Stimulated activated CD4-positive, alpha-beta T cell treated with anti-CD3 and anti-CD28 coated beads, Interleukin-2, amount 100 ng/mL, for 24 hours (primary cell): ENCODE measurements at regions not wholly inside any gene's neighbourhood (a gene's known extent, or its start where the extent isn't known, plus 50 kb on each side); places are given as distances from the start of the nearest gene placed in this dataset.

ENCODE experiments used
- DNase-seq, 2 donors: peaks; one replicate each; pipeline ENCODE4 v3.0.0-alpha.2; 2020

DNA sequence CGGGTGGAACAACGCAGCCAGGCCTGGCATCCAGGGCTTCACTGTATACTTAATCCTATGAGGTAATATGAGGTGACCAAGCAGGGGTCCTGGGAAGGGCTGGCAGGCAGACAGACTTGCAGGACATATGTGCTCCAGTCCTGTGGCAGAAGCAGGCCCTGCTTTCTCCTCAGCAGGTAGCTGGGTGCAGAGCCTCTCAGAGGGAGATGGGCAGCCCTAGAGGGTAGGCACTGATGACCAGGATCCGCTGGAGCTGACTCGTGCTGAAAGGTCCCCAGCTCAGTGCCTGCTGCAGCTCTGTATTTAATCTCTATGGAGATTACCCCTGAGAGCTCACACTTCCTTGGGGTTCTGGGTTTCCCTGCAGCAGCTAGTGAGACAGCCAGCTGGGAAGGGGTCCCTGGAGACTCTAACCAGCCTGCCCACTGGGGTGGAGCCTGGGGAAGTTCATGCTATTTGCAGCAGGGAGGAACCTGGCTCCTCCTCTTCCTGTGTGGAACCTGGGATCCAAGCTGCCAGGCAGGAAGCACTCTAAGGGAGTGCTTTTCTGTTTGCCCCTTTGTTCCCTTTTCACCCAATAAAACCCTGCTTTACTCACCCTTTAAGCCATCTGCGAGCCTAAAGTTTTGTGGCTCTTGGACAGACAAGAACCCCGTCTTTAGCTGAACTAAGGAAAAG, 339.2 kb downstream of the DCAF12L2 start:
- no peak for DNase-seq

DNA sequence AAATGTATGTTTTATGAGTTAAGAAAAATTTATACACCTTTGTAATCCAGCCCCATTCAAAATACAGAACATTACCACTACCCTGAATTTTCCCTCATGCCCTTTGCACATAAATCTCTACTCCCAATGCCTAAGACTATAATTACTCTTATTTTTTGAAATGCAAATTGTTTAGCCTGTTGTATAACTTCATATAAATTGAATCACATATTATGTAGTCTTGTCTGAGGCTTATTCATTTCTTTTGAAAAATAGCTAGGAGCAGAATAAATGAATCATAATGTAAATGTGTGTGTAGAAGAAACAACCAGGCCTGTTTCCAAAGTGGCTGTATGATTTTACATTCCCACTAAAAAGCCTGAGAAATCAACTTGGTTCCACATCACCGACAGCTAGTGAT, 319.8 kb downstream of the DCAF12L2 start:
- no peak for DNase-seq

DNA sequence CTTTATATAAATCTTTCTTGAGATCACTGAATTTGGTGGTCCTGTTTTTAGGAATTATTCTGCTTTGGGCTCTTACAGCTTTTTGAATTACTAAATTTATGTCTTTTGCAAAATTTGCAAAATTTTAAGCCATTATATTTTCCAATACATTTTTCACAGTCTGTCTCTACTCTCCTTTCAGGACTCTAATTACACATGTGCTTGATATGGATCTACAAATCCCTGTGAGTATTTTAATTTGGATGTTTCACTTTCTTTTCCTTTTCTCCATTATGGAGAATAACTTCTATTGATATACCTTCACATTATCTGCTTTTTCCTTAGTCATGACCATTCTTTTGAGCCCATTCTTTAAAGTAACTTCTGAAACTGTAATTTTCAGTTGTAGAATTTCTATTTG, 315.4 kb downstream of the DCAF12L2 start:
- no peak for DNase-seq

DNA sequence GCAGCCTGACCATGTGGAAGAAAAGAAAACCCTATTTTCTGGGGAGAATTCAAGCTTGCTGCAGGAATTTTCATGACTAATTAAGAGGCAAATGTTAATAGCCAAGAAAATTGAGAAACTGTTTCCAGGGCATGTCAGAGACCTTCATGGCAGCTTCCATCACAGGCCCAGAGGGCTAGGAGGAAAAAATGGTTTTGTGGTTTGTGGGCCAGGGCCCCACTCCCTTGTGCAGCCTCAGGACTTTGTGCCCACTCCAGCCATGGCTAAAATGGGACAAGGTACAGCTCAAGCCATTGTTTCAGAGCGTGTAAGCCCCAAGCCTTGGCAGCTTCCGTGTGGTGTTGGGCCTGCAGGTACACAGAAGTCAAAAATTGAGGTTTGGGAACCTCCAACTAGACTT, 282.9 kb downstream of the DCAF12L2 start:
- no peak for DNase-seq

DNA sequence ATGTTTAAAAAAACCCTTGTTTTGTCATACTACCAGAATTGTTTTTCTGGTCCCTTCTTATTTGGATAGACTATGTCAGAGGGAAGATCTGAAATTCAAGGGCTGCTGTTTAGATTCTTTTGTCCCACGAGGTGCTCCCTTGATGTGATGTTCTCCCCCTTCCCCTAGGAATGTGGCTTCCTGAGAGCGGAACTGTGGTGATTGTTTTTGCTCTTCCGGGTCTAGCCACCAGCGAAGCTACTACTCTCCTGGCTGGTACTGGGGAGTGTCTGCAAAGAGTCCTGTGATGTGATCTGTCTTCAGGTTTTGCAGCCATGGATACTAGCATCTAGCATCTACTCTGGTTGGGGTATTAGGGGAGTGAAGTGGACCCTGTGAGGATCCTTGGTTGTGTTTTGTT, 271.1 kb downstream of the DCAF12L2 start:
- DNase-seq = no peak

DNA sequence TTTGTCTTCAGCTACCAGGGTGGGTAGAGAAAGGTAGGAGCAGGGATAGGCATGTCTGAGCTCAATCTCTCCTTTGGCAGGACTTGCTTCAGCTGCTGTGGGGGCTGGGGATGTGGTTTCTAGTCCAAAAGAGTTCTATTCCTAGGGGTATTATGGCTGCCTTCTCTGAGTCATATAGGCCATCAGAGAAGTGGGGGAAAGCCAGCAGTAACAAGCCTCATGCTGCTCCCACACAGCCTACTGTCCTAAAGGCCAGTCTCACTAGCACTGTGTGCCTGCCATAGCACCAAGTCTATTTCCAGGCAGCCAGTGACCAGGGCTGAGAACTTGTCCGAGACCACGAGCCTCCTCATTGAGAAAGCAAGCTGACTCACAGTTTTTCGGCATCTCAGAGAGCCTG, 270.6 kb downstream of the DCAF12L2 start:
- no peak for DNase-seq

DNA sequence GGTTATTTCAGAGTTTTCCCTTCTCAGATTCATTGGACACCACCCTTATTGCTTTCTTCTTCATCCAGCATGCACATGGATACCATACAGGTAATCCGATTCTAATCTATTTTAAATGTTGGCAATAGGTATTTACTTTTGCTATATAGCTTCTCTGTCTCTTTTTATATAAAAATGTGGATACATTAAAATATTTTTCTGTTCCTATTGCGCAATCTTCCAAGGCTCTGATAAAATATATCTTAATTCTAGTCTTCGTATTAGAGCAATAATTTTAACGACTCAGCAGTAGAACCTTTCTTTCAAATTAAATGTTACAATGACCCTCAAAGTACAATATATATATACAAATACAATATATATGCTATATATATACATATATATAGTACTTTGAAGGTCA, 239.8 kb downstream of the DCAF12L2 start:
- DNase-seq = no peak

DNA sequence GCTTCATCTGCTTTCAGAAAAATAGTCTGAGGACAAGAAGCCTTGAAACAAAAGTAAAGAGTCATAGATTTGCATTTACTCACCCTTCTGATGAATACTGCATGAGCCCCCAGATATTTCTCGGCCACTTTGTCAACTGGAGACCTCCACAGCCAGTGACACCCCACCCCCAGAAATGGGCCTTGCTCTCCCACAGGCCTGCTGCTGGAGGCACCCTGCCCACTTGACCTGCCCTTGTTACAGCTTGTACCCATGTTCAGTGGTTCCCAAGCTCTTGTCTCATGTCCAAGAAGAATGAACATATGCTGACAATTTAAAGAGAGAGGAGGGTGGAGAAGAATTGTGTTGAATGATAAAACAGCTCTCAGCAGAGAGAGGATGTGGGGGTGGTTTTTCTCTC, 225.1 kb downstream of the DCAF12L2 start:
- no peak for DNase-seq

DNA sequence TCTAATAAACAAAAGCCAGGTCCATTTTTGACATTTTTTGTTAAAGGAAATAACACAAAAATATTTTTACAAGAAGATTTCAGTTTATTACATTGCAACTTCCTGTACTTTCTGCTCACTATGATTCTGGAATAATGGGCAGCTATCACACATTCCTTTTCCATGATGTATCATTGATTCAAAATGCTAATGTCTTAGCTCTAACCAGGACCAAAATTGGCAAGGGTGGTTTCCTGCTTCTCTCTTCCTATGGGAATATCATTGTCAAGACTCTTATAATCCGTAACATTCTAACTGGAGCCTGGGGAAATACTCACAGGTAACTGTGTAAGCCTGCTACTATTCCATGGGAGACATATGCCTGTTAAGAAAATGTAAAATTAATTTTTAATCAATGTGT, 218.6 kb downstream of the DCAF12L2 start:
- DNase-seq = no peak

DNA sequence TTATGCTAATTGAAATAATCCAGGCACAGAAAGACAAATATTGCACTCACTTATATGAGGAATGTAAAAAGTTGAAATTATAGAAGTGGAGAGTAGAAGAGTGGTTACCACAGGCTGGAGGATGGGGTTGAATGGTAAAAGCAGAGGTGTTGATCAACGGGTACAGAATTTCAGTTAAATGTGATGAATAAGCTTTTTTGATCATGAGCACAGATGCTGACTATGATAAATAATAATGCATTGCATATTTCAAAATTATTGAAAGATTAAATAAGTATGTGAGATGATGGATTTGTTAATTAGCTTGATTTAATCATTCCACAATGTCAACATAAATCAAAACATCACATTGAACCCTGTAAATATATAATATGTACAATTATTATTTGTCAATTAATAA, 213.1 kb downstream of the DCAF12L2 start:
- DNase-seq = no peak

DNA sequence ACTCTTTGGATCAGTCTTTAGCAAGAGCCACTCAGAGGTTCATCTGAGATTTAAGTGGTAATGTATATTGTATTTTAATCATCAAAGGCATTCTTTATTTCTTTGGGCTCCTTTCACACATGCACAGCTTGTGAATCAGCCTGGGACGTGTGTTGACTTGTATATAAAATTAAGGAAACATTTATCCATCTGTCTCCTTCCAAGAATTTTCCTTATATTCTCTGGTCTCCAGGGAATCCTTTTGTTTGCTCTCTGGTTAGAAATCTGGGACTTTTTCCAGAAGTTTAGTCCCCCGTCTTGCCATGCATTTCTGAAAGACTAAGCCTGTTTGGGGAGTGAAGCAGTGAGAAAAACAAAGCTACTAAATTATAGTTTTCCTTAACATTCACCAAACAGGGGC, 212.3 kb downstream of the DCAF12L2 start:
- DNase-seq = no peak

DNA sequence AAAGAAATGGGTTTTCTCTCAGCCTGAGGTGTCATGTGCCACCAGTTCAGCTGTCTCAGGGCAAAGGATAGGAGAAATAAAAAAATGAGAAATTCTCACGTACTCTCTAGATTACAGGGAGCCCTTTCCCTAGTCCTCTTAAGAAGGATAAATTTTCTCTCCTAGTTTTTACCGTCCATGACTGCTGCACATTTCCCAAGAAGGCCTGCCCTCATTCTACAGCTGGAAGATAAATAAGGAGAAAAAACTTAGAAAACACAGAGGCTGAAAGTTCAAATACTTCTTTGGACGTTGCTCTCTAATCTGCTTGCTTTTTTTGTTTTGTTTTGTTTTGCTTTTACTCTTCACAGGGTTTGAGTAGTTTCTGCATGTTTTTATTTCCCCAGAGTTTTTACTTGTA, 211.9 kb downstream of the DCAF12L2 start:
- DNase-seq = no peak

DNA sequence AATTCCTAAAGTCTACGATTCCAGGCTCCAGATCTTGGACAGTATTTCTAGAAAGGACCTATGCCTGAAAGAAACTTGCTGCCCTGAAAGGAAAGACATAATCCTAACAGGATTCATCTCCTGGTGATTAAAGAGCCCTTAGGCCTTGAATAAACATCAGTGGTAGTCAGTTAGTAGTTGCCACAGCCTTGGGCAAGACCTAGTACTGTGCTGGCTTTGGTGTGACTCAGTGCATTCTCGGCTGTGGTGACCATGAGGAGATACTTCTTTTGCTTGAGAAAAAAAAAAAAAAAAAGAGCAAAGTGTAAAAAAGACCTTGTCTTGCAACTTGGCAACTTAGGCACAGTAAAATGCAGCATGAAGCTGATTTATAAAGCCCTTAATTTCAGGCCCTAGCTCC, 188.2 kb downstream of the DCAF12L2 start:
- no peak for DNase-seq

DNA sequence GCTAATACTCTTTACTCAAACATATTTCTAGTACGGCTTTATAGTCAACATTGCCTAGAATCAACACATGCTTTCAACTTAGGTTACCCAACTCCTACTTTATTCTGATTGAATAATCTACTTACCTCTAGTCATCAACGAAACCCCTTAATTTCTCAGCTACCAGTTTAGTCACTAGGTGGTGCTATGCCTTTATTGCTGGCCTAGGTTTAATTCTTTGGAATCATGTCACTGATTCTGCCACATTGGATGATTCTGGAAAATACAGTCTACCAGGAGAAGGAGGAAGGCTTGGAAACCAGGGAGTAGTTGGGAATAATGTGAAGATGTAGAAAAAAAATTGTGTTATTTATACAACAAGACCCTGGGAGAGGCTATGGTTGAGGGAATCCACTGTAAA, 167.7 kb downstream of the DCAF12L2 start:
- DNase-seq = no peak

DNA sequence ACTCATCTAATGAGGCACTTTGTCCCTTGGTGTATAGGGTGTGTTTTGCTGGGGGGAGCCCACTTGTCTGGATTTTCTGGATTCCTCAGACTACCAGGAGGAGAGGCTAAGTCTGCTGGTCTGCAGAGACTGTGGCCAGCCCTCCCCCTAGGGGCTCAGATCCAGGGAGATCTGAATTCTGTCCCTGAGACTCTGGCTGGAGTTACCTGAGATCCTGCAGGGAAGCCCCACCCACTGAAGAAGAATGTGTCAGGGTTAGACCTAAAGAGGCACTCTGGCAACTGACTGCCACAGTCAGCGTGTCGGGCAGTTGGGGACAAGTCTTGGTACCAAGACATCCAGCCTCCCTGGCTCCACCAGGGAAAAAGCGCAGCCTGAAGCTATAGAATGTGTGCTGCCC, 138.9 kb downstream of the DCAF12L2 start:
- DNase-seq = no peak

DNA sequence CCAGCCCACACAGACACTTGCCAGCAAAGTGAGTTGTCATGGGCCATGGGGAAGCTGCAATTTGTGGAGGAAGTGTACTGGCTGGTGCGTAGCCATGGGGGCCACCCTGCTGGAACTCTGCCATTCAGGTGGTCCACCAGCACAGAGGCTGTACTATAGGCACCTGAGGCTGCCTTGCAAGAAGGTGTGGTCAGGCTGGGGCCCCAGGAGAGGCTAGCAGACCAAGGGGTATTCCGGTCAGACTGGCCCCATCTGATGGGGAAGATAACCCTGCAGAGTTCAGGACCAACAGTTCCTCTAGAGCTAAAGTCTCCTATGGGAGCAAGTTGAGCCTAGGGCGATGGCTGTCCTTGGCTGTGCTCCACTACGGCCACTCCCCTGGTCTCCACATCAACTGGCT, 136.1 kb downstream of the DCAF12L2 start:
- DNase-seq = no peak

DNA sequence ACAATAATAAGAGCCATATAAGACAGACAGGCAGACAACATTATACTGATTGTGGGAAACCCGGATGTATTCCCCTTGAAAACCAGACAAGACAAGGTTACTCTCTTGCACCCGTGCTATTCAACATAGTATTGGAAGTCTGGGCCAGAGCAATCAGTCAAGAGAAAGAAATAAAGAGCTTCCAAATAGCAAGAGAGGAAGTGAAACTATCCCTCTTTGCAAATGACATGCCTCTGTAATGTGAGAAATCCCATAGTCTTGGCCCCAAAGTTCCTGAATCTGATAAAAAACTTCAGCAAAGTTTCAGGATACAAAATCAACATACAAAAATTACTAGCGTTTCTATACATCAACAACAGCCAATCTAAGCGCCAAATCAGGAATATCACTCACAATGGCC, 102.1 kb downstream of the DCAF12L2 start:
- no peak for DNase-seq

DNA sequence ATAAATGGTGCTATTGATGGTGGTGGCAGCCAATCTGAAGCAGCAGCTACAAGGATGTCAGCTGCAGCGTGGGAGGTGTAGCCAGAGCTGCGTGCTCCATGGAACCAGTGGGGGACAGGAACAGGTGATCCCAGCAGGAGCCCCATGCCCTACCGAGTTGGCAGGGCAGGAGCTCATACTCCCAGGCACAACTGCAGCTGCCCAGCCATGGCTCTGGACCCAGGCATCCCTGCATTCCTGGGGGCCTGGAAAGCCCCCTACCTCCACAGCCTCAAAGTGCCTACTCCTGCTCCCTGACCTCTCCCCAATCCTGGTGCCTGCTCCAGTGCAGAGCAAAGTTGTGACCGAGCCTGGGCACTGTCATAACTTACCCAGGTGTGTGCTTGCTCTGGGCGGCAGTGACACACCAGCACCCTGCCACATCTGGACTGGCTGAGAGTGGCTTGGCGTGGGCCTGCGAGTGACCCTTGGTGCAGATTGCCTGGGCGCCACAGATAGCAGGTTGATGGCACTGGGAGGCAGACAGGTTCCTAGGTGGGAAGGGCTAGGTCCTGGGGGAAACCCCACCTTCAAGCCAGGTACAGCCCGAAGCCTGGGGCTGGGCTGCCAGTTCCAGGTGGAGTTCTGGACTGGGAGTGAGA, 101.1 kb downstream of the DCAF12L2 start:
- DNase-seq = no peak

DNA sequence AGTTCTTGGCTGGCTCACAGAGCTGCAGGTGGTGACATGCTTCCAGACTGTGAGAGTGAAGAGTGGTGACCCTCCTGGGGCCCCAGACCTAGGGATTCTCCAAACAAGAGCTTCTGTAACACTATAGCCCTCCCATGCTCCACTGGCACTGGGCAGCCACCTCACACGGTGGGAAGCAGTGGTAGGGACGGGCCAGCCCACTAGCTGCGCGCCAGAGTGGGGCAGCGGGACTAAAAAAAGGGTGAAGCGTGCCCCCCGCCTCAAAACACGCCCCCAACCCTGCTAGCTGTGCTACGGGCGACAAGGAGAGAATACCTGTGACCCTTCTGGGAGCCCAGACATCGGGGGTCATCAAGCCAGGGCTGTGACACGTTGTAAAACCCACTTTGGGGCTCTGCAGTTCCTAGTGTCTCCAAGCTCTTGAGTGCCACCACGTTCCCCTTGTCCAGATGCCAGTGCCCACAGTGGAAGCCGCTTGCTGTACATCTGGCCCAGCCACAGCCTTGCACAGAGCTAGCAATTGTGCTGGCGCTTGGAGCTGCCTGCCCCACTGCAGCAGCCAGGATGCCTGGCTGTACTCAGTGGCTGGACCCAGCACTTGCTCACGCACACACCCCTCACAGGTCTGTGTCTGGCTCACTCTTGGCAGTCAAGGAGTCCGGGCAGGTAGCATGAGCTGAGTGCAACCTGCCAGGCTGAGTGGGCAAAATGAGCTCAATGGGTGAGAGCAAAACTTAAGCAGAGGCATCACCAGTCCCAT, 100.0 kb downstream of the DCAF12L2 start:
- DNase-seq = no peak
